ENCODE measurements at regions not wholly inside any gene's neighbourhood (a gene's known extent, or its start where the extent isn't known, plus 50 kb on each side); places are given as distances from the start of the nearest gene placed in this dataset.

DNA sequence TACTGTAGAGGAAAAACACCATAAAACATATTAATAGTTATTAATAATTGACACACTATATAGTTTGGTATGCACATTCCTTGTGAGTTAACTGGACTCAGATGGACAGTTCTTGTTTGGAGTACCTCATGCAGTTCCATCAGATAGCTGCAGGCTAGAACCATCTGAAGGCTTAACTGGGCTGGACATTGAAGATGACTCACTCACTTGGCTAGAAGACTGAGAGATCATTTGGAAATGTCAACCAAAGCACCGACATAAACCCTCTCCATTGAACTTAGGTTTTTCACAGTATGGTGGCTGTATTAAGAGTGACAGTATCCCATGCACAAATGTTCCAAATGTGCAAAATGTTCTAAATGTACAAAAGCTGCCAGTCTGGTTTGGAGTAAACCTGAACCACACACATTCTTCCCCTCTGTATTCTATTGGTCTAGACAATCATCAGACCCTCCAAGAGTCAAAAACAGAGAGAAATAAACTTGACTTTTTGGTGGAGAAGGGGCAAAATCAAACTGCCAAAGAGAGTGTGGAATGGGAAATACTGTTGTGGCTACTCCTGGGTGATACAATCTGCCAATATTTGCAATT is 708.4 kb downstream of the KCNT2 start:
- TF ChIP-seq, protein P1, sequence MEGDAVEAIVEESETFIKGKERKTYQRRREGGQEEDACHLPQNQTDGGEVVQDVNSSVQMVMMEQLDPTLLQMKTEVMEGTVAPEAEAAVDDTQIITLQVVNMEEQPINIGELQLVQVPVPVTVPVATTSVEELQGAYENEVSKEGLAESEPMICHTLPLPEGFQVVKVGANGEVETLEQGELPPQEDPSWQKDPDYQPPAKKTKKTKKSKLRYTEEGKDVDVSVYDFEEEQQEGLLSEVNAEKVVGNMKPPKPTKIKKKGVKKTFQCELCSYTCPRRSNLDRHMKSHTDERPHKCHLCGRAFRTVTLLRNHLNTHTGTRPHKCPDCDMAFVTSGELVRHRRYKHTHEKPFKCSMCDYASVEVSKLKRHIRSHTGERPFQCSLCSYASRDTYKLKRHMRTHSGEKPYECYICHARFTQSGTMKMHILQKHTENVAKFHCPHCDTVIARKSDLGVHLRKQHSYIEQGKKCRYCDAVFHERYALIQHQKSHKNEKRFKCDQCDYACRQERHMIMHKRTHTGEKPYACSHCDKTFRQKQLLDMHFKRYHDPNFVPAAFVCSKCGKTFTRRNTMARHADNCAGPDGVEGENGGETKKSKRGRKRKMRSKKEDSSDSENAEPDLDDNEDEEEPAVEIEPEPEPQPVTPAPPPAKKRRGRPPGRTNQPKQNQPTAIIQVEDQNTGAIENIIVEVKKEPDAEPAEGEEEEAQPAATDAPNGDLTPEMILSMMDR (IDR thresholded peaks at IDR 0.05; ENCODE audit: insufficient read depth, low read depth, low read length) = no peak
- no peak overlapping the region for H3K4me3 ChIP-seq (ENCODE audit: low read depth, low read length)
- DNase-seq (ENCODE audit: low read depth) = peak; percentile 0

DNA sequence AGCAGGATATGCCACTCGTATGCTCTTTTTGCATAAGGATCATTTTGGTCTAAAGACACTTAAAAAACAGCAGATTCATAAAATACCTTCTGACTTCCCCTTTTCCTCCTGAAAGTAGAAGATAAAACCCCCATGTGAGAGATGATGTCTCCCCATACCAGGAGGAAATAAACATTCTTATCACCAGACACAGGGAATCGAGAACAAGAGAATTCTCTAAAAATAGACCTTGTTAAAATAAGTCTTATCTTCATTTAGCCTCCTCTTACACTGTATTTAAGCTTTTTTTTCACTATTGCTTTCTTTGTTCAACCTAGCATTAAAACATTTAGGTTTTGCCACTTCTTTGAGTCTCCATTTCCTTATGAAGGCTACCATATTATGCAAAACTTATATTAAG is 709.3 kb downstream of the KCNT2 start:
- TF ChIP-seq, protein P1 (IDR thresholded peaks at IDR 0.05; ENCODE audit: insufficient read depth, low read depth, low read length) = no peak
- no peak overlapping the region for H3K4me3 ChIP-seq (ENCODE audit: low read depth, low read length)
- no peak for DNase-seq (ENCODE audit: low read depth)

DNA sequence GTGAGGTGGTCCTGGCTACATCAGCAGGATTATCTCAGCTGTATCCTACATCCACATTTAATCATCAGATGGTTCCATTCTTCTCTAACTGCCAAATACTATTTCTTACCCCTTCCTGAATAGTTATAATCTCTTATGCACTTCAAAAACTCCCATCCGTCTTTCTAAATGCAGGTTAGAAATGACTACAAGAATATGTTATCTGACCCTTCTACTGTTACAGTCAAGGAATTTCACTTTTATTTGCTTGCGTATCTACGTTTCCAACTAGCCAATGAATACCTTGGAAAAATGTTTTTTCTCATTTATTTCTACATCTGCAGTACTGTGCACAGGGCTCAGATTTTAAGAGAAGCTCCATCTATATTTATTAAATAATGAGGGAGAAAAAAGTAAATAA is 709.9 kb downstream of the KCNT2 start:
- DNase-seq (ENCODE audit: low read depth) = no peak
- TF ChIP-seq, protein P1 (IDR thresholded peaks at IDR 0.05; ENCODE audit: insufficient read depth, low read depth, low read length) = no peak
- no peak overlapping the region for H3K4me3 ChIP-seq (ENCODE audit: low read depth, low read length)

DNA sequence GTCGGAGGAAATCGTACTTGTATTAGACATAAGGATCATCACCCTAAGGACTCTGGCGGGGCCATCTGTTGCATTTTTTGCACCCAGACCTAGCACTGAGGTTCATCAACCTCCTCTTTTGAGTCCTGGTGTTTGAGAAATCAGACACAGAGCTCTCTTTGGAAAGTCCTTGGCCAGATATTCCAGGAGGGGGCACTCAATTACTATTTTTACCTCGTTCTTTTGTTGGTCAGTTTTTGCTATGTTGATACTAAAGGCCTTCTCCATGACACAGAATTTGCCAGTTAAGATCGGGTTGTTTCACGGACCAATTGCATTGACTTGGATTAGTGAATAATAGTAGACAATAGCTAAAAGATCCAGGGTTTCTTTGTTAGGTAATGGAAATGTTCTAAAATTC is 711.2 kb downstream of the KCNT2 start:
- H3K4me3 ChIP-seq (ENCODE audit: low read depth, low read length) = no peak overlapping the region
- no peak for DNase-seq (ENCODE audit: low read depth)
- TF ChIP-seq, protein P1 (IDR thresholded peaks at IDR 0.05; ENCODE audit: insufficient read depth, low read depth, low read length) = no peak

DNA sequence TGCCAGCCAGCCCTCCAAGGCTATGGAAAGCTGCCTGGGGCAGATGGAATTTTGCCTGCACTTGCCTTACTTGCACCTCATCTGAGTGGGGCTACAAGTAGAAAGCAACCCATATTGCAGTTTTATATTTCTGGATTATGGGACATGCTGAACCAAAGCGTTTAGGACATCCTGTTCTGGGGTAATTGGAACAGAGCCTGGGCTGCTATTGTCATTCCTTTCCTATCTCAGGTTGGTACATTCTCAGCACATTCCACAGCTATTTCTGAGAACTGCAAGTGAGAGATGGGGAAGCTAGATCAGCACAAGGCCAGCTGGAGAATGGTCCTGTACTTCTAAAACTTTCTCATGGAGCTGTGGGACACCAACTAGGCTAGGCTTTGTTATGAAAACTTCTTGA is 713.8 kb downstream of the KCNT2 start:
- no peak overlapping the region for H3K4me3 ChIP-seq (ENCODE audit: low read depth, low read length)
- no peak for DNase-seq (ENCODE audit: low read depth)
- TF ChIP-seq, protein P1 (IDR thresholded peaks at IDR 0.05; ENCODE audit: insufficient read depth, low read depth, low read length) = no peak

DNA sequence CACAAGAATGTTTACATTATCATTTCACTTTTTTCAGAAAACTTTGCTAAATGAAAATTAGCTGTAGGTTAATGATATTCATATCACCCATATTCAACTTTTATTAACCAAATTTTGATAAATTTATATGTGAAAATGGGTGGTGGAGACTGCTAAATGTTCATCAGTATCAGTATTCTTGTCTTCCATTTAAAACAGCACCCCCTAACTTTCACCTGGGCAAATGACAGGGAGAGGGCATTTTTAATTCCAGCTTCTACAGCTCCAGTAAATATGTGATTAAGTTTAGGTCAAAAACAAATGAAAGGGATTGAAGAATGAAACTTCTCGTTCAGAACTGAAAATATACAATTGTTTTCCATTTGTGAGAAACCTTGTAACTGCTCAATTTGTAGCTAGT is 722.2 kb downstream of the KCNT2 start:
- H3K4me3 ChIP-seq (ENCODE audit: low read depth, low read length) = no peak overlapping the region
- no peak for DNase-seq (ENCODE audit: low read depth)
- TF ChIP-seq, protein P1 (IDR thresholded peaks at IDR 0.05; ENCODE audit: insufficient read depth, low read depth, low read length) = no peak

DNA sequence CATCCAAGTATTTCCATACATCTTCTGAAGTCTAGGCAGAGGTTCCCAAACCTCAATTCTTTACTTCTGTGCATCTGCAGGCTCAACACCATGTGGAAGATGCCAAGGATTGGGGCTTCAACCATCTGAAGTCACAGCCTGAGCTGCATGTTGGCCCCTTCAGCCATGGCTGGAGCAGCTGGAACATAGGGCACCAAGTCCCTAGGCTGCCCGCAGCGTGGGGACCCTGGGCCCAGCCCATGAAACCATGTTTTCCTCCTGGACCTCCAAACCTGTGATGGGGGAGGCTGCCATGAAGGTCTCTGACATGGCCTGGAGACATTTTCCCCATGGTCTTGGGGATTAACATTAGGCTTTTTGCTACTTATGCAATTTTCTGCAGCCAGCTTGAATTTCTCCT is 729.8 kb downstream of the KCNT2 start:
- TF ChIP-seq, protein P1 (IDR thresholded peaks at IDR 0.05; ENCODE audit: insufficient read depth, low read depth, low read length) = no peak
- no peak overlapping the region for H3K4me3 ChIP-seq (ENCODE audit: low read depth, low read length)
- DNase-seq (ENCODE audit: low read depth) = no peak

Data from fibroblast of villous mesenchyme (primary cell).